Adrenal gland (tissue), 9 donors: ENCODE measurements at regions not wholly inside any gene's neighbourhood (a gene's known extent, or its start where the extent isn't known, plus 50 kb on each side); places are given as distances from the start of the nearest gene placed in this dataset.

ENCODE experiments used
- DNase-seq, 7 donors: peaks; one replicate each; pipeline ENCODE4 v3.0.0-alpha.2; 2019 to 2020
- H3K27ac ChIP-seq, 5 donors: fragments of 200-600 bp; sonication (generic) in 4 of 5; 1 replicate in 3 of 5; 2 replicates in 2 of 5; pipeline versions ENCODE4 v1.5.1 to v1.8.0; 2016 to 2020; ENCODE audit warnings: mild to moderate bottlenecking in 1 of 5
- H3K27me3 ChIP-seq: fragments of 200-600 bp; 2 replicates; pipeline ENCODE4 v1.8.0; 2021
- H3K36me3 ChIP-seq, 2 donors: fragments of 200-600 bp; replicated peaks in 1 of 2; 1 replicate in 1 of 2; 2 replicates in 1 of 2; pipeline versions ENCODE4 v1.5.1 to v1.8.0; 2018 to 2022
- H3K4me1 ChIP-seq, 2 donors: fragments of 200-600 bp; replicated peaks in 1 of 2; 1 replicate in 1 of 2; 2 replicates in 1 of 2; pipeline versions ENCODE4 v1.5.1 to v1.8.0; 2018 to 2021
- H3K4me3 ChIP-seq, 4 donors: fragments of 200-600 bp; sonication (generic) in 3 of 4; one replicate each; pipeline ENCODE4 v1.5.1; 2016 to 2018
- H3K9me3 ChIP-seq, 3 donors: fragments of 200-600 bp; sonication (generic) in 1 of 3; replicated peaks in 1 of 3; 1 replicate in 2 of 3; 2 replicates in 1 of 3; pipeline versions ENCODE4 v1.5.1 to v1.8.0; 2016 to 2021
- CTCF ChIP-seq, 6 experiments: fragments of 450-650 bp in 4 of 6; fragments of 200-600 bp in 2 of 6; sonication (generic) in 1 of 6; IDR thresholded peaks; 1 replicate in 5 of 6; 2 replicates in 1 of 6; pipeline versions ENCODE4 v1.5.1 to v1.8.0; 2016 to 2021; ENCODE audit warnings: antibody characterized with exemption in 6 of 6, mild to moderate bottlenecking in 2 of 6, moderate library complexity in 1 of 6
- POLR2A ChIP-seq, 2 donors: fragments of 450-650 bp; IDR thresholded peaks; one replicate each; pipeline ENCODE4 v1.6.1; 2017; ENCODE audit warnings: antibody characterized with exemption in 2 of 2, mild to moderate bottlenecking in 2 of 2, moderate library complexity in 1 of 2
- WGBS, 4 donors: extraction: QIAGEN DNeasy Blood & Tissue Kit in 2 of 4; methylation state at CpG; one replicate each; pipeline versions ENCODE4 v1.1.5 to v1.1.7; 2013 to 2017; 5-methylcytosine and 5-hydroxymethylcytosine counted together
- intact Hi-C, 2 donors: fragments of 100-400 bp; cut with DNase I; formaldehyde crosslinking; loops; one replicate each; pipeline versions ENCODE4 v1.14.1 to v1.15.0; 2022 to 2023
- donor health status: healthy with polysubstance abuse.
- donor health status: Bipolar disorder and iron deficiency.
- donor health status: DM: yes; HTN: yes; CAD: no.
- donor health status: DM: no; HTN: no; CAD: no.
- donor health status: DM: no; HTN: no; CAD: no.

GRCh38 chr4:181698221-181698620 is 545.0 kb upstream of the TENM3 start:
- 78 to 86% (median 83%) methylated on average over 1 of the region's 1 CpG for WGBS, 4 donors
- Histone ChIP-seq H3K9me3 (no peaks in the 10 kb centered on the region), H3K4me3 (no peak overlapping the region), H3K36me3 (no peaks in the 10 kb centered on the region), H3K4me1 (no peaks in the 10 kb centered on the region), H3K27me3 (no peaks in the 10 kb centered on the region), H3K27ac (no peak overlapping the region)
- intact Hi-C loops = no loop called here
- DNase-seq = no peak
- no peak for TF ChIP-seq CTCF (IDR thresholded peaks at IDR 0.05)
- no peak for TF ChIP-seq POLR2A (IDR thresholded peaks at IDR 0.05)

- Histone ChIP-seq H3K27ac (no peak overlapping the region), H3K27me3 (no peaks in the 10 kb centered on the region), H3K36me3 (no peaks in the 10 kb centered on the region), H3K9me3 (no peaks in the 10 kb centered on the region), H3K4me3 (no peak overlapping the region), H3K4me1 (no peaks in the 10 kb centered on the region)
- intact Hi-C loops = no loop called here
- no peak for DNase-seq
- WGBS, 4 donors = 78 to 88% (median 85%) methylated on average over 5 of the region's 5 CpGs
- no peak for TF ChIP-seq POLR2A (IDR thresholded peaks at IDR 0.05)
- no peak for TF ChIP-seq CTCF (IDR thresholded peaks at IDR 0.05)
Measured at GRCh38 chr4:181701214-181701613, 542.0 kb upstream of the TENM3 start.

DNA sequence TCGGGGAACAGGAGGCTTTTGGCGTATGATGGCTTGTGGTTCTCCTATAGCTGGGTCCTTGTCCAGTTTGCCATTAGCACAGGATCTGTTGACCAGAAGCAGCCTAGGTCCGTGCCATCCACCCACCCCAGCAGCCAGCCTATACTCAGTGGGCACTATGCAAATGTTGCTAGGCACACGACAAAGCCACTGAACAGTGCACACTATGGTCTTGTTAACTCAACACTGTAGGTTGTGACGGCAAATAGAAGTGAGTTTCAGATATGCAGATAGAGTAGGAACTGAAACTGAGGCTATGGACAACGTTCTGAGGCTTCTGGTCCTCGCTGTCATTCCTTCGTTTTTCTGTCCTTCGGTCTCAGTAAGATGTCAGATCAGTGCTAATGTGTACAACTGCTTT is 541.3 kb upstream of the TENM3 start:
- Histone ChIP-seq H3K9me3 (no peaks in the 10 kb centered on the region), H3K27me3 (no peaks in the 10 kb centered on the region), H3K4me1 (no peaks in the 10 kb centered on the region), H3K36me3 (no peaks in the 10 kb centered on the region), H3K4me3 (no peak overlapping the region), H3K27ac (no peak overlapping the region)
- DNase-seq = no peak
- intact Hi-C loops = no loop called here
- no peak for TF ChIP-seq CTCF (IDR thresholded peaks at IDR 0.05)
- TF ChIP-seq POLR2A (IDR thresholded peaks at IDR 0.05) = no peak
- 88 to 92% (median 91%) methylated on average over 9 of the region's 9 CpGs for WGBS, 4 donors

DNA sequence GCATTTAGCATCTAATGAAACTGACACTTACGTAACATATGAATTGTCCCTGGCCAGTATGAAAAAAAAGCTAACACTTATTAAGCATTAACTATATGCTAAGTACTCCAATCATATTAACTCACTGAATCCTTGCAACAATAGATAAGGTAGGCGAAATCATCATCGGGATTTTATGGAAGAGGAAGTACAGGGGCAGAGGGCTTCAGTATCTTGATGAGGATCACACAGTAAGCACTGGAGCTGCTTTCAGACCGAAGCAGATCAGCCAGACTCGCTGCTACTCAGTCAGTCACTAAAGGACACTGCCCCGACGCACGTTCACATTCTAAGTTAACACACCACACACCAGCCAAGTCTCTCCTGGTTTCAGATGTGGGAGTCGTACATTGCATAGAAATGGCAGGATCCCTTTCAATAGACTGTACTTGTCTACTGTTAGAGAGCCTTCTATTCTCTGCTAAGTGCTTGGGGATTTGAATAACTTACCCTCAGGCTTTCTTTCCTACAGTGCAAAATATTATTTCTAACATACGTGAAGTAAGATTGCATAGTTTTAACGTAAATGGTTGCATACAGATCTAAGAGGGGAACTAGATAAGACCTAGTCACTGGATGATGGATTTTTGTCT is 540.2 kb upstream of the TENM3 start:
- 77 to 83% (median 80%) methylated on average over 11 of the region's 11 CpGs for WGBS, 4 donors
- no peaks in the 10 kb centered on the region for H3K9me3 ChIP-seq
- H3K27me3 ChIP-seq = no peaks in the 10 kb centered on the region
- intact Hi-C loops = no loop called here
- no peak overlapping the region for H3K27ac ChIP-seq
- no peaks in the 10 kb centered on the region for H3K4me1 ChIP-seq
- H3K4me3 ChIP-seq = no peak overlapping the region
- TF ChIP-seq POLR2A (IDR thresholded peaks at IDR 0.05) (no peak), CTCF (IDR thresholded peaks at IDR 0.05) (no peak)
- H3K36me3 ChIP-seq = no peaks in the 10 kb centered on the region
- no peak for DNase-seq
